DMS 273 (cell line): ENCODE measurements at regions not wholly inside any gene's neighbourhood (a gene's known extent, or its start where the extent isn't known, plus 50 kb on each side); places are given as distances from the start of the nearest gene placed in this dataset.
"Not testable (repeated sequence)": the region's sequence is repeated elsewhere in the genome, so short reads cannot be mapped to it uniquely, and the experiment has no call there.

ENCODE experiments used
- DNase-seq: peaks from one replicate; lab custom pipeline; 2025; ENCODE audit not compliant: unreplicated experiment; lab: John Stamatoyannopoulos, UW

GRCh38 chr22:27045103-27045947 lies 387.9 kb downstream of the MIAT start:
- peak; percentile 59 for DNase-seq

- peak; percentile 75 for DNase-seq
Measured at GRCh38 chr22:27046086-27046485, 388.7 kb downstream of the MIAT start.

GRCh38 chr22:27046603-27047002 lies 389.2 kb downstream of the MIAT start:
- no peak for DNase-seq

- no peak for DNase-seq
Measured at GRCh38 chr22:27050771-27051170, 393.4 kb downstream of the MIAT start.

GRCh38 chr22:27051407-27051806 lies 394.0 kb downstream of the MIAT start:
- DNase-seq = no peak

GRCh38 chr22:27057717-27058116 lies 400.3 kb downstream of the MIAT start:
- no peak for DNase-seq

- no peak for DNase-seq
Measured at GRCh38 chr22:27060190-27060589, 402.8 kb downstream of the MIAT start.

GRCh38 chr22:27062910-27063309 lies 405.5 kb downstream of the MIAT start:
- no peak for DNase-seq

GRCh38 chr22:27063406-27063805 lies 406.0 kb downstream of the MIAT start:
- DNase-seq = no peak

- no peak for DNase-seq
Measured at GRCh38 chr22:27063841-27064240, 406.5 kb downstream of the MIAT start.

- no peak for DNase-seq
Measured at GRCh38 chr22:27064386-27064785, 407.0 kb downstream of the MIAT start.

- DNase-seq = no peak
Measured at GRCh38 chr22:27065279-27065678, 407.9 kb downstream of the MIAT start.

GRCh38 chr22:27066856-27067255 lies 409.5 kb downstream of the MIAT start:
- DNase-seq = peak; percentile 17

GRCh38 chr22:27068121-27068520 lies 410.7 kb downstream of the MIAT start:
- no peak for DNase-seq

GRCh38 chr22:27070594-27070993 lies 413.2 kb downstream of the MIAT start:
- no peak for DNase-seq

- peak; percentile 21 for DNase-seq
Measured at GRCh38 chr22:27073601-27074425, 416.4 kb downstream of the MIAT start.

GRCh38 chr22:27075028-27075678 lies 417.8 kb downstream of the MIAT start:
- DNase-seq = no peak

GRCh38 chr22:27075891-27076290 lies 418.5 kb downstream of the MIAT start:
- DNase-seq = no peak

- not testable (repeated sequence) for DNase-seq
Measured at GRCh38 chr22:27078064-27078463, 420.7 kb downstream of the MIAT start.

GRCh38 chr22:27080036-27080578 lies 422.7 kb downstream of the MIAT start:
- no peak for DNase-seq

- no peak for DNase-seq
Measured at GRCh38 chr22:27080863-27081262, 423.5 kb downstream of the MIAT start.
